ENCODE measurements at regions not wholly inside any gene's neighbourhood (a gene's known extent, or its start where the extent isn't known, plus 50 kb on each side); places are given as distances from the start of the nearest gene placed in this dataset.

DNA sequence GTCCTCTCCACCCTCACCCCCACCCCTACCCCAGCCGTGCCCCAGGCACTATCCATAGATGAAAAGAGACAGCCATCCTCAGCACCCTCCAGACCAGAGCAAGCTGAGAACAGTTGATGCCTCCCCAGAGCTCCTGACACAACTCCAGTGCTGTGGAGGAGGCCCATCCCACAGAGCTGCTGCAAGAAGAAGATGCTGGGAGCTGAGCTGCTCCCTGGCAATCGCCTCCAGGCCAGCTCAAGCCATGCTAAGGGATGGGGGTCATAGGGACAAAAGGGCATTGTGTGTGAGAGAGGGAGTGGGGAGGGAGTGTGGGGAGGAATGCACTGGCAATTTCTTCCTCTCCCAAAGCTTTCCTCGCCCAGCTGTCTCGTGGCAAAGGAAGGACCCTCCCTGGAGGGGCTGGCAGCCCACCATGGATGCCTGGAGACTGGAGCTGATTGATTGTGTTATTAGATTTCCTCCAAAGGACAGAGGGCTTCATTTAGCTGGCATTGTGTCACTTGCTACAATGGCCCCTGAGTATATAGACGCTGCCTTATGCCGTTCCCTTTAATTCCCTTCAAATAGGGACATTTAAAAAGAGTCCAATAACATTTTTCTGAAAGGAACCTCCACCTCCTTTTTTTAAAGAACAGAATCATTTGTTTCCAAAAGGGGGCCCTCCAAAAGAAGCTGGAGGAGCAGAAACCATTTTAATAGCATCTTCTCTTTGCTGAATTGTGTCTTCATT, 476.4 kb downstream of the FOXO1 start:
- Histone ChIP-seq H3K36me3 (ENCODE audit: control insufficient read depth in 2 of 2, insufficient read depth in 1 of 2, low read length in 2 of 2) (no peaks in the 10 kb centered on the region), H3K9me3 (ENCODE audit: control insufficient read depth, insufficient read depth, low read depth, low read length) (no peaks in the 10 kb centered on the region), H3K4me3 (ENCODE audit: low read depth, low read length) (no peak overlapping the region), H3K27ac (ENCODE audit: extremely low read depth, low read depth, low read length) (no peak overlapping the region), H3K4me1 (ENCODE audit: control insufficient read depth, insufficient read depth, low read length) (no peaks in the 10 kb centered on the region)
- TF ChIP-seq ZIC2 (tag by site-specific recombination; IDR thresholded peaks at IDR 0.05) (no peak), ZNF140 (tag by site-specific recombination; IDR thresholded peaks at IDR 0.05) (no peak), ZNF701 (tag by site-specific recombination; IDR thresholded peaks at IDR 0.05) (no peak), ZNF302 (tag by site-specific recombination; IDR thresholded peaks at IDR 0.05; ENCODE audit: low read depth) (no peak), ZNF560 (tag by site-specific recombination; IDR thresholded peaks at IDR 0.05; ENCODE audit: borderline replicate concordance) (no peak), ZNF514 (tag by site-specific recombination; IDR thresholded peaks at IDR 0.05) (no peak), OVOL3 (tag by site-specific recombination; IDR thresholded peaks at IDR 0.05) (no peak), ZNF169 (tag by site-specific recombination; IDR thresholded peaks at IDR 0.05) (no peak), ZNF610 (tag by site-specific recombination; IDR thresholded peaks at IDR 0.05; ENCODE audit: borderline replicate concordance) (no peak), ZNF777 (tag by site-specific recombination; IDR thresholded peaks at IDR 0.05; ENCODE audit: borderline replicate concordance) (no peak), ZNF114 (tag by site-specific recombination; IDR thresholded peaks at IDR 0.05) (no peak), ZNF658 (tag by site-specific recombination; IDR thresholded peaks at IDR 0.05) (no peak)
- TF ChIP-seq, protein P1, sequence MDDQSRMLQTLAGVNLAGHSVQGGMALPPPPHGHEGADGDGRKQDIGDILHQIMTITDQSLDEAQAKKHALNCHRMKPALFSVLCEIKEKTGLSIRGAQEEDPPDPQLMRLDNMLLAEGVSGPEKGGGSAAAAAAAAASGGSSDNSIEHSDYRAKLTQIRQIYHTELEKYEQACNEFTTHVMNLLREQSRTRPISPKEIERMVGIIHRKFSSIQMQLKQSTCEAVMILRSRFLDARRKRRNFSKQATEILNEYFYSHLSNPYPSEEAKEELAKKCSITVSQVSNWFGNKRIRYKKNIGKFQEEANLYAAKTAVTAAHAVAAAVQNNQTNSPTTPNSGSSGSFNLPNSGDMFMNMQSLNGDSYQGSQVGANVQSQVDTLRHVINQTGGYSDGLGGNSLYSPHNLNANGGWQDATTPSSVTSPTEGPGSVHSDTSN (CRISPR knock-in tag; IDR thresholded peaks at IDR 0.05) = no peak
- TF ChIP-seq, protein P2, sequence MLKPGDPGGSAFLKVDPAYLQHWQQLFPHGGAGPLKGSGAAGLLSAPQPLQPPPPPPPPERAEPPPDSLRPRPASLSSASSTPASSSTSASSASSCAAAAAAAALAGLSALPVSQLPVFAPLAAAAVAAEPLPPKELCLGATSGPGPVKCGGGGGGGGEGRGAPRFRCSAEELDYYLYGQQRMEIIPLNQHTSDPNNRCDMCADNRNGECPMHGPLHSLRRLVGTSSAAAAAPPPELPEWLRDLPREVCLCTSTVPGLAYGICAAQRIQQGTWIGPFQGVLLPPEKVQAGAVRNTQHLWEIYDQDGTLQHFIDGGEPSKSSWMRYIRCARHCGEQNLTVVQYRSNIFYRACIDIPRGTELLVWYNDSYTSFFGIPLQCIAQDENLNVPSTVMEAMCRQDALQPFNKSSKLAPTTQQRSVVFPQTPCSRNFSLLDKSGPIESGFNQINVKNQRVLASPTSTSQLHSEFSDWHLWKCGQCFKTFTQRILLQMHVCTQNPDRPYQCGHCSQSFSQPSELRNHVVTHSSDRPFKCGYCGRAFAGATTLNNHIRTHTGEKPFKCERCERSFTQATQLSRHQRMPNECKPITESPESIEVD (tag by site-specific recombination; IDR thresholded peaks at IDR 0.05) = no peak
- ChIA-PET CTCF (no interaction called here), POLR2A (no interaction called here)

DNA sequence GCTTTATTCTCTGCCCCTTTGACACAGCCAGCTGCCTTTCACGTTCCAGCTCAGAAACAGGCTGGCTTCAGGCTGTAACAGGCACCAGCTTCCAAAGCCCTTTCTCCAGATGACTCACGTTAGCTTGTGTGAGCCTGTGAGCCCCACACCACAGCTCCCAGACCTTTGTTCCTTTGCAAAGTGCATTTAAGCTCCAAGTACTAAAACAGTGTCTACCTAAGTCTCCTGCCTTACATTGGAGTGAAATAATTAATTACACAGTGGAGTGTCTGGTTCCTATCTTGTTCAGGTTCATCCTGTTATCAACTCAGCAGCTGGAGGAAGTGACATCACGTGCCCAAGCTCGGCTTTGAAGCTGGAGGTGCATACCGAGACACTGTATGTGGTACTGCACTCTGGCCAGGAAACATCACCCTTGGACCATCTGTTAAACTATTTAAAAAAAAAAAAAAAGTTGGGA, 475.8 kb downstream of the FOXO1 start:
- Histone ChIP-seq H3K27ac (ENCODE audit: extremely low read depth, low read depth, low read length) (no peak overlapping the region), H3K4me1 (ENCODE audit: control insufficient read depth, insufficient read depth, low read length) (no peaks in the 10 kb centered on the region), H3K4me3 (ENCODE audit: low read depth, low read length) (no peak overlapping the region), H3K9me3 (ENCODE audit: control insufficient read depth, insufficient read depth, low read depth, low read length) (no peaks in the 10 kb centered on the region), H3K36me3 (ENCODE audit: control insufficient read depth in 2 of 2, insufficient read depth in 1 of 2, low read length in 2 of 2) (no peaks in the 10 kb centered on the region)
- POLR2A ChIA-PET = no interaction called here
- TF ChIP-seq ZNF677 (tag by site-specific recombination; IDR thresholded peaks at IDR 0.05) (peak; percentile 68), ZNF660 (tag by site-specific recombination; IDR thresholded peaks at IDR 0.05) (peak; percentile 83), TCF7L2 (IDR thresholded peaks at IDR 0.05; ENCODE audit: borderline replicate concordance, low read depth, low read length) (no peak)
- CTCF ChIA-PET = no interaction called here

DNA sequence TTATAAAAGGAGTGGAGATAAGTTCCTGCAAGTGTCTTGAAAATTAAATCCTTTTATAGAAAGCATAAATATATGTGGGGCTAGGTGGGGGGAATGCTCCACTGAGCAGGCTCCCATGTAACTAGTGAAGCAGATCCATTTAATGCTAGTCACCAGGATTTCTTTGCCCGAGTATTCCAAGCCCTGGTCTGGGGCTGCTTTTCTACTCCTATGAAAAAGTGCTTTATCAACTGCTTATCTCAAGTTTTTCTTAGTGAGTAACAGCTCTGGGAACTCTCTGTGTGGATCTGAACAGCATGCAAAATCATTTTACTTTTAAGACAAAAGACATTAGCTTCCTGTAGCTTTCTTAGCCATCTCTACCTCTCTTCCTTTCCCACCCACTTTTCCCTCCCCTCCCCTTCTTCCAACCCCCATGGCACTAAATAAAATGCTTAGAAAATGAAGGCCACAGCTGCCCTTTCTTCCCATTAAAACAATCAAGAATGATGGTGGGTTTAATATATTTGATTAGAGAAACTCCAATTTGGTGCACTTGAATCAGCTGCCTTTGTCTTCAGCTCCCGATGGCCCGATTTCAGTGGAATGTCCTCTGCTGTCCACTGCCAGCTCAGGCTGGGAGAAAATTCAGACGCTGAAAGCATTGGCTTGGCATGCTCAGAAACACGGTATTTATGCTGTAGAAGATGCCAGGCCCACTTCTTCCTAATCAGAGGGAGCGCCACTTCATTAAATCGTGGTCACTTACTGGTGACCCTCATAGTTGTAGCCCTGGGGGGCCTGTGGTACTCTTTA, 475.1 kb downstream of the FOXO1 start:
- no peak overlapping the region for H3K4me3 ChIP-seq (ENCODE audit: low read depth, low read length)
- H3K9me3 ChIP-seq (ENCODE audit: control insufficient read depth, insufficient read depth, low read depth, low read length) = no peaks in the 10 kb centered on the region
- no peaks in the 10 kb centered on the region for H3K36me3 ChIP-seq (ENCODE audit: control insufficient read depth in 2 of 2, insufficient read depth in 1 of 2, low read length in 2 of 2)
- H3K4me1 ChIP-seq (ENCODE audit: control insufficient read depth, insufficient read depth, low read length) = no peaks in the 10 kb centered on the region
- TF ChIP-seq, protein P3, sequence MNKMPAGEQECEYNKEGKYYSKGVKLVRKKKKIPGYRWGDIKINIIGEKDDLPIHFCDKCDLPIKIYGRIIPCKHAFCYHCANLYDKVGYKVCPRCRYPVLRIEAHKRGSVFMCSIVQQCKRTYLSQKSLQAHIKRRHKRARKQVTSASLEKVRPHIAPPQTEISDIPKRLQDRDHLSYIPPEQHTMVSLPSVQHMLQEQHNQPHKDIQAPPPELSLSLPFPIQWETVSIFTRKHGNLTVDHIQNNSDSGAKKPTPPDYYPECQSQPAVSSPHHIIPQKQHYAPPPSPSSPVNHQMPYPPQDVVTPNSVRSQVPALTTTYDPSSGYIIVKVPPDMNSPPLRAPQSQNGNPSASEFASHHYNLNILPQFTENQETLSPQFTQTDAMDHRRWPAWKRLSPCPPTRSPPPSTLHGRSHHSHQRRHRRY (tag by site-specific recombination; IDR thresholded peaks at IDR 0.05) = no peak
- TF ChIP-seq WT1 (tag by site-specific recombination; IDR thresholded peaks at IDR 0.05) (no peak), ZNF560 (tag by site-specific recombination; IDR thresholded peaks at IDR 0.05; ENCODE audit: borderline replicate concordance) (no peak), ZNF266 (tag by site-specific recombination; IDR thresholded peaks at IDR 0.05; ENCODE audit: low read depth) (no peak)
- POLR2A ChIA-PET = no interaction called here
- no peak overlapping the region for H3K27ac ChIP-seq (ENCODE audit: extremely low read depth, low read depth, low read length)
- CTCF ChIA-PET = no interaction called here
